SK-N-SH (cell line): ENCODE measurements at regions not wholly inside any gene's neighbourhood (a gene's known extent, or its start where the extent isn't known, plus 50 kb on each side); places are given as distances from the start of the nearest gene placed in this dataset.

ENCODE experiments used
- CTCF ChIA-PET: fragments of 300-600, 350-600 bp; formaldehyde crosslinking; extraction: SDS; loops from one replicate; lab custom pipeline; 2021; lab: Yijun Ruan, JAX
- POLR2A ChIA-PET: fragments of 350-600 bp; sonication (Branson Sonifier 250); formaldehyde crosslinking; extraction: SDS; loops from one replicate; lab custom pipeline; 2020; ENCODE audit warnings: antibody characterized with exemption, inconsistent platforms; lab: Yijun Ruan, JAX
- DNase-seq: peaks from one replicate; pipeline ENCODE4 v3.0.0; 2012
- H2AFZ ChIP-seq: fragments of 200-600 bp; sonication (generic); 2 replicates; pipeline ENCODE4 v1.8.1; 2016; ENCODE audit warnings: antibody characterized with exemption, mild to moderate bottlenecking, low read depth
- H3F3A ChIP-seq: fragments of 200-600 bp; sonication (generic); replicated peaks from 2 replicates; pipeline ENCODE3; 2016; ENCODE audit warnings: antibody characterized with exemption, mild to moderate bottlenecking; ENCODE audit not compliant: insufficient read depth
- H3K27ac ChIP-seq, 2 experiments: fragments of 200-500 bp in 1 of 2; fragments of 200-600 bp in 1 of 2; sonication (Bioruptor generic) in 1 of 2; sonication (generic), shearing (Covaris generic) in 1 of 2; 2 replicates each; pipeline versions ENCODE4 v1.5.1 to v1.6.1; 2014 to 2016; ENCODE audit warnings: low read depth in 2 of 2, inconsistent platforms in 1 of 2, low read length in 1 of 2, mild to moderate bottlenecking in 1 of 2, mixed read lengths in 1 of 2
- H3K27me3 ChIP-seq: fragments of 200-600 bp; sonication (generic), shearing (Covaris generic); 2 replicates; pipeline ENCODE4 v1.6.1; 2016; ENCODE audit warnings: mixed run types; ENCODE audit not compliant: insufficient read depth
- H3K36me3 ChIP-seq, 2 experiments: fragments of 200-500 bp in 1 of 2; fragments of 200-600 bp in 1 of 2; sonication (Bioruptor generic) in 1 of 2; sonication (generic) in 1 of 2; replicated peaks in 1 of 2; 2 replicates each; pipeline versions ENCODE3 to v1.5.1; 2014 to 2016; ENCODE audit warnings: low read length in 1 of 2, mild to moderate bottlenecking in 1 of 2; ENCODE audit not compliant: insufficient read depth in 2 of 2, control insufficient read depth in 1 of 2
- H3K4me1 ChIP-seq, 2 experiments: fragments of 200-500 bp in 1 of 2; fragments of 200-600 bp in 1 of 2; sonication (Bioruptor generic) in 1 of 2; sonication (generic), shearing (Covaris generic) in 1 of 2; 2 replicates each; pipeline versions ENCODE4 v1.5.1 to v1.6.1; 2014 to 2016; ENCODE audit warnings: low read depth in 1 of 2, low read length in 1 of 2, mixed run types in 1 of 2; ENCODE audit not compliant: insufficient read depth in 2 of 2, control insufficient read depth in 1 of 2
- H3K4me2 ChIP-seq: fragments of 200-600 bp; sonication (generic), shearing (Covaris generic); 2 replicates; pipeline ENCODE4 v1.6.1; 2017; ENCODE audit warnings: mixed run types
- H3K4me3 ChIP-seq, 2 experiments: fragments of 200-500 bp in 1 of 2; fragments of 200-600 bp in 1 of 2; sonication (Bioruptor generic) in 1 of 2; sonication (generic), shearing (Covaris generic) in 1 of 2; 2 replicates each; pipeline versions ENCODE4 v1.5.1 to v1.8.1; 2014 to 2016; ENCODE audit warnings: low read depth in 2 of 2, inconsistent platforms in 1 of 2, low read length in 1 of 2, mild to moderate bottlenecking in 1 of 2, mixed read lengths in 1 of 2, moderate library complexity in 1 of 2
- H3K79me2 ChIP-seq: fragments of 200-600 bp; sonication (generic); 2 replicates; pipeline ENCODE4 v1.8.1; 2017; ENCODE audit warnings: mild to moderate bottlenecking; ENCODE audit not compliant: insufficient read depth
- H3K9ac ChIP-seq: fragments of 200-600 bp; sonication (generic); 2 replicates; pipeline ENCODE4 v1.6.1; 2017; ENCODE audit warnings: mixed run types
- H3K9me2 ChIP-seq: fragments of 200-600 bp; sonication (generic); 2 replicates; pipeline ENCODE4 v1.6.1; 2017; ENCODE audit warnings: mixed run types
- H3K9me3 ChIP-seq: fragments of 200-600 bp; sonication (generic); 2 replicates; pipeline ENCODE4 v1.6.1; 2017; ENCODE audit warnings: mixed run types, mild to moderate bottlenecking, moderate library complexity
- H4K20me1 ChIP-seq: fragments of 200-600 bp; sonication (generic); 2 replicates; pipeline ENCODE4 v1.6.1; 2017; ENCODE audit warnings: mild to moderate bottlenecking, mixed run types; ENCODE audit not compliant: insufficient read depth
- CHD2 ChIP-seq: fragments of 150-350 bp; IDR thresholded peaks from 2 replicates; pipeline ENCODE4 v1.6.1; 2018; ENCODE audit warnings: low read length; ENCODE audit not compliant: partially characterized antibody
- CTCF ChIP-seq: fragments of 200-600 bp; sonication (generic); IDR thresholded peaks from 2 replicates; pipeline ENCODE4 v1.6.1; 2017; ENCODE audit warnings: antibody characterized with exemption, mild to moderate bottlenecking, moderate library complexity
- ELF1 ChIP-seq: IDR thresholded peaks from 2 replicates; pipeline ENCODE4 v1.4.0; 2012
- EZH2phosphoT487 ChIP-seq: fragments of 200-600 bp; sonication (generic); IDR thresholded peaks from 2 replicates; pipeline ENCODE4 v1.6.1; 2017; ENCODE audit warnings: low read depth, mixed run types, mild to moderate bottlenecking, antibody characterized with exemption, moderate library complexity, borderline replicate concordance
- FOSL2 ChIP-seq: IDR thresholded peaks from 2 replicates; pipeline ENCODE4 v1.4.0; 2012; ENCODE audit warnings: low read depth, mild to moderate bottlenecking, moderate library complexity, borderline replicate concordance
- FOXJ3 ChIP-seq: sonication (generic); formaldehyde crosslinking; IDR thresholded peaks from 2 replicates; pipeline ENCODE4 v1.5.1; 2020; ENCODE audit warnings: mild to moderate bottlenecking, missing genetic modification reagents
- FOXM1 ChIP-seq: IDR thresholded peaks from 2 replicates; pipeline ENCODE4 v1.4.0; 2012; ENCODE audit warnings: low read depth, mild to moderate bottlenecking
- GABPA ChIP-seq: IDR thresholded peaks from 2 replicates; pipeline ENCODE4 v1.4.0; 2012; ENCODE audit warnings: low read depth, mild to moderate bottlenecking
- GATA2 ChIP-seq: sonication (generic); formaldehyde crosslinking; IDR thresholded peaks from 2 replicates; pipeline ENCODE4 v1.5.0; 2020; ENCODE audit warnings: mild to moderate bottlenecking, missing genetic modification reagents
- JUND ChIP-seq: IDR thresholded peaks from 2 replicates; pipeline ENCODE4 v1.4.0; 2012
- MAX ChIP-seq: IDR thresholded peaks from 2 replicates; pipeline ENCODE4 v1.4.0; 2012; ENCODE audit warnings: low read depth
- MXI1 ChIP-seq: IDR thresholded peaks from 2 replicates; pipeline ENCODE4 v1.6.1; 2012; ENCODE audit warnings: mild to moderate bottlenecking, low read depth, low read length, improper control_type of control experiment
- NFIC ChIP-seq: IDR thresholded peaks from 2 replicates; pipeline ENCODE4 v1.4.0; 2012; ENCODE audit warnings: borderline replicate concordance
- NRF1 ChIP-seq: IDR thresholded peaks from 2 replicates; pipeline ENCODE4 v1.6.1; 2012; ENCODE audit warnings: low read depth, mild to moderate bottlenecking, low read length
- PBX3 ChIP-seq: IDR thresholded peaks from 2 replicates; pipeline ENCODE4; 2012
- POLR2AphosphoS5 ChIP-seq: IDR thresholded peaks from 2 replicates; pipeline ENCODE4 v1.6.1; 2012; ENCODE audit warnings: low read depth, low read length
- RFX5 ChIP-seq: IDR thresholded peaks from 2 replicates; pipeline ENCODE4 v1.6.1; 2012; ENCODE audit warnings: mild to moderate bottlenecking, improper control_type of control experiment, low read length
- SIN3A ChIP-seq: IDR thresholded peaks from 2 replicates; pipeline ENCODE4 v1.6.1; 2012; ENCODE audit warnings: low read depth, mild to moderate bottlenecking, low read length, moderate library complexity, borderline replicate concordance
- SMC3 ChIP-seq: IDR thresholded peaks from 2 replicates; pipeline ENCODE4 v1.6.1; 2012; ENCODE audit warnings: low read depth, low read length, improper control_type of control experiment
- TCF12 ChIP-seq: IDR thresholded peaks from 2 replicates; pipeline ENCODE4 v1.4.0; 2012
- TEAD4 ChIP-seq: IDR thresholded peaks from 2 replicates; pipeline ENCODE4 v1.4.0; 2012; ENCODE audit warnings: mild to moderate bottlenecking, borderline replicate concordance; ENCODE audit not compliant: insufficient read depth
- ZBTB33 ChIP-seq: IDR thresholded peaks from 2 replicates; pipeline ENCODE4 v1.4.0; 2012; ENCODE audit warnings: low read depth, borderline replicate concordance
- WGBS: methylation state at CpG from one replicate; pipeline ENCODE4 v1.1.6; 2017; ENCODE audit warnings: low lambda C conversion rate; 5-methylcytosine and 5-hydroxymethylcytosine counted together

- WGBS: 11% methylated on average over 14 of the region's 16 CpGs
- ChIA-PET CTCF (no interaction called here), POLR2A (no interaction called here)
- H3K4me2 ChIP-seq: no peak overlapping the region
- H3K27me3 ChIP-seq: peaks cover 11% of the 10 kb centered on the region; the same call in 1 of the 2 replicates
- TF ChIP-seq TEAD4: no peak
- TF ChIP-seq JUND: no peak
- no peak for TF ChIP-seq GABPA
- TF ChIP-seq FOSL2: no peak
- TF ChIP-seq NFIC: no peak
- no peak for TF ChIP-seq EZH2phosphoT487
- TF ChIP-seq NRF1: no peak
- H4K20me1 ChIP-seq: no peaks in the 10 kb centered on the region
- H3K27ac ChIP-seq: no peak overlapping the region
- H2AFZ ChIP-seq: no peak overlapping the region
- no peaks in the 10 kb centered on the region for H3K79me2 ChIP-seq
- H3F3A ChIP-seq: no peaks in the 10 kb centered on the region
- H3K9me3 ChIP-seq: no peaks in the 10 kb centered on the region
- H3K4me1 ChIP-seq: no peaks in the 10 kb centered on the region
- H3K9me2 ChIP-seq: no peaks in the 10 kb centered on the region
- no peak for DNase-seq
- no peak overlapping the region for H3K9ac ChIP-seq
- no peaks in the 10 kb centered on the region for H3K36me3 ChIP-seq
- H3K4me3 ChIP-seq: no peak overlapping the region
These were observed 55.2 kb downstream of the IRX2 start for GRCh38 chr5:2696156-2696807.

- Histone ChIP-seq H3K4me2 (no peak overlapping the region), H3K4me3 (no peak overlapping the region), H3F3A (no peaks in the 10 kb centered on the region), H3K4me1 (no peaks in the 10 kb centered on the region), H3K9me3 (no peaks in the 10 kb centered on the region), H3K79me2 (no peaks in the 10 kb centered on the region), H2AFZ (no peak overlapping the region), H3K36me3 (no peaks in the 10 kb centered on the region), H3K27ac (no peak overlapping the region), H3K27me3 (0 out of 2 replicates have a peak, but pooled peaks cover 2% of the 10 kb centered on the region), H3K9ac (no peak overlapping the region), H4K20me1 (no peaks in the 10 kb centered on the region), H3K9me2 (no peaks in the 10 kb centered on the region)
- ChIA-PET CTCF (no interaction called here), POLR2A (no interaction called here)
- WGBS: 1% methylated on average over 6 of the region's 8 CpGs
- no peak for TF ChIP-seq GATA2 (CRISPR knock-in tag)
- TF ChIP-seq SMC3: no peak
- no peak for TF ChIP-seq FOXM1
- no peak for TF ChIP-seq ELF1
- no peak for TF ChIP-seq SIN3A
- no peak for TF ChIP-seq FOSL2
- no peak for TF ChIP-seq CTCF
- no peak for TF ChIP-seq RFX5
- no peak for TF ChIP-seq JUND
- no peak for TF ChIP-seq POLR2AphosphoS5
- no peak for TF ChIP-seq MAX
- TF ChIP-seq TCF12: no peak
- TF ChIP-seq ZBTB33: no peak
- TF ChIP-seq FOXJ3: no peak
- no peak for TF ChIP-seq MXI1
- TF ChIP-seq PBX3: no peak
- TF ChIP-seq CHD2: no peak
- DNase-seq: no peak
These were observed 56.1 kb downstream of the IRX2 start for GRCh38 chr5:2695200-2695891.
